A549 (cell line): ENCODE measurements at regions not wholly inside any gene's neighbourhood (a gene's known extent, or its start where the extent isn't known, plus 50 kb on each side); places are given as distances from the start of the nearest gene placed in this dataset.

ENCODE experiments used
- ATAC-seq, 2 experiments: fragments of 200-7000 bp in 1 of 2; fragments of >200 bp in 1 of 2; cut with Nextera tagmentation in 1 of 2; cut with Tn5 transposase in 1 of 2; 3 replicates each; pipeline versions ENCODE4 v1.8.0 to v1.9.1; 2018 to 2020; ENCODE audit warnings: mild to moderate bottlenecking in 1 of 2, moderate library complexity in 1 of 2
- CTCF ChIA-PET: fragments of 300-600 bp; sonication (Branson Sonifier 250); formaldehyde crosslinking; extraction: SDS; loops from one replicate; lab custom pipeline; 2021; ENCODE audit warnings: antibody characterized with exemption, inconsistent platforms; lab: Yijun Ruan, JAX
- POLR2A ChIA-PET: fragments of 350-600 bp; formaldehyde crosslinking; extraction: SDS; loops from one replicate; lab custom pipeline; 2021; ENCODE audit warnings: antibody characterized with exemption, inconsistent platforms; lab: Yijun Ruan, JAX
- DNase-seq, 2 experiments: peaks; one replicate each; pipeline versions ENCODE4 v3.0.0 to v3.0.0-alpha.2; 2011 to 2016; ENCODE audit warnings: low read depth in 1 of 2, low spot score in 1 of 2
- FAIRE-seq: peaks from 2 replicates; lab custom pipeline; 2011; peaks lifted over from hg19 to GRCh38; lab: Jason Lieb, UNC
- H3K27ac ChIP-seq, 2 experiments: fragments of >200 bp; sonication (Bioruptor Twin); formaldehyde crosslinking; 3 replicates each; pipeline ENCODE4 v1.5.1; 2016 to 2017
- H3K4me1 ChIP-seq: fragments of >200 bp; sonication (Bioruptor Twin); formaldehyde crosslinking; 3 replicates; pipeline ENCODE4 v1.6.1; 2016
- H3K4me2 ChIP-seq: fragments of >200 bp; sonication (Bioruptor Twin); formaldehyde crosslinking; 3 replicates; pipeline ENCODE4 v1.6.1; 2016
- H3K4me3 ChIP-seq: fragments of >200 bp; sonication (Bioruptor Twin); formaldehyde crosslinking; 3 replicates; pipeline ENCODE4 v1.5.1; 2016
- H3K9me3 ChIP-seq: fragments of >200 bp; sonication (Bioruptor Twin); formaldehyde crosslinking; 3 replicates; pipeline ENCODE4 v1.6.1; 2016
- CEBPB ChIP-seq, 2 experiments: fragments of >200 bp in 1 of 2; sonication (Bioruptor Twin) in 1 of 2; formaldehyde crosslinking in 1 of 2; IDR thresholded peaks; 2 replicates each; pipeline ENCODE4 v1.6.1; 2012 to 2016
- CHD2 ChIP-seq: fragments of 150-350 bp; IDR thresholded peaks from 2 replicates; pipeline ENCODE4 v1.6.1; 2014; ENCODE audit warnings: low read length; ENCODE audit not compliant: partially characterized antibody
- CHD4 ChIP-seq: fragments of 200-600 bp; sonication (generic); IDR thresholded peaks from 2 replicates; pipeline ENCODE4 v1.6.1; 2016; ENCODE audit warnings: antibody characterized with exemption, mild to moderate bottlenecking, borderline replicate concordance
- CTCF ChIP-seq: fragments of >200 bp; sonication (Bioruptor Twin); formaldehyde crosslinking; IDR thresholded peaks from 3 replicates; pipeline ENCODE4 v1.5.1; 2016
- E2F6 ChIP-seq: IDR thresholded peaks from 2 replicates; pipeline ENCODE4 v1.6.1; 2012; ENCODE audit warnings: low read depth, borderline replicate concordance
- EHMT2 ChIP-seq: fragments of 200-600 bp; sonication (generic); IDR thresholded peaks from 2 replicates; pipeline ENCODE4 v1.6.1; 2016; ENCODE audit warnings: antibody characterized with exemption, low read depth, mild to moderate bottlenecking, moderate library complexity
- ELK1 ChIP-seq: fragments of 150-350 bp; IDR thresholded peaks from 2 replicates; pipeline ENCODE4 v1.6.1; 2014; ENCODE audit warnings: low read depth, mild to moderate bottlenecking, low read length
- EP300 ChIP-seq, 2 experiments: fragments of >200 bp; sonication (Bioruptor Twin); formaldehyde crosslinking; IDR thresholded peaks; 2 replicates in 1 of 2; 3 replicates in 1 of 2; pipeline ENCODE4 v1.6.1; 2016 to 2017
- FOSB ChIP-seq: fragments of 250-450 bp; sonication (Bioruptor Pico); IDR thresholded peaks from 2 replicates; pipeline ENCODE4 v1.5.0; 2020; ENCODE audit warnings: mild to moderate bottlenecking, moderate library complexity
- FOXS1 ChIP-seq: fragments of 250-450 bp; sonication (Bioruptor Pico); IDR thresholded peaks from 2 replicates; pipeline ENCODE4 v1.5.0; 2020; ENCODE audit warnings: mild to moderate bottlenecking, moderate library complexity
- HDAC2 ChIP-seq: fragments of 200-600 bp; sonication (generic); IDR thresholded peaks from 2 replicates; pipeline ENCODE4 v1.6.1; 2016
- HOXB13 ChIP-seq: fragments of 250-450 bp; sonication (Bioruptor Pico); IDR thresholded peaks from 2 replicates; pipeline ENCODE4 v1.5.0; 2020; ENCODE audit warnings: low read depth, mild to moderate bottlenecking, moderate library complexity
- JUNB ChIP-seq: fragments of >200 bp; sonication (Bioruptor Twin); formaldehyde crosslinking; IDR thresholded peaks from 2 replicates; pipeline ENCODE4 v1.6.1; 2016
- MAZ ChIP-seq: fragments of 150-350 bp; IDR thresholded peaks from 2 replicates; pipeline ENCODE4 v1.6.1; 2014; ENCODE audit warnings: antibody characterized with exemption, low read depth, low read length, borderline replicate concordance
- NFE2L2 ChIP-seq: fragments of 150-350 bp; conservative IDR thresholded peaks from 2 replicates; pipeline ENCODE4 v1.6.1; 2014; ENCODE audit warnings: low read length
- POLR2A ChIP-seq: IDR thresholded peaks from 2 replicates; pipeline ENCODE4 v1.6.1; 2012; ENCODE audit warnings: mild to moderate bottlenecking, low read length
- RARB ChIP-seq: fragments of 250-450 bp; sonication (Bioruptor Pico); IDR thresholded peaks from 2 replicates; pipeline ENCODE4 v1.8.0; 2021; ENCODE audit warnings: mild to moderate bottlenecking, moderate library complexity
- SMC3 ChIP-seq: fragments of >200 bp; sonication (Bioruptor Twin); formaldehyde crosslinking; IDR thresholded peaks from 3 replicates; pipeline ENCODE4 v1.6.1; 2018; ENCODE audit warnings: inconsistent platforms
- TP53 ChIP-seq: fragments of 250-450 bp; sonication (Bioruptor Pico); IDR thresholded peaks from 2 replicates; pipeline ENCODE4 v1.5.0; 2021; ENCODE audit warnings: mild to moderate bottlenecking, moderate library complexity
- ZNF302 ChIP-seq: fragments of 250-450 bp; sonication (Bioruptor Pico); IDR thresholded peaks from 2 replicates; pipeline ENCODE4 v1.9.0; 2021; ENCODE audit warnings: inconsistent platforms, mild to moderate bottlenecking, moderate library complexity
- ZSCAN20 ChIP-seq: fragments of 250-450 bp; sonication (Bioruptor Pico); IDR thresholded peaks from 2 replicates; pipeline ENCODE4 v1.8.0; 2022; ENCODE audit warnings: mild to moderate bottlenecking, moderate library complexity
- WGBS: methylation state at CpG from one replicate; pipeline ENCODE4 v1.1.6; 2017; ENCODE audit errors: missing lambda C conversion rate; 5-methylcytosine and 5-hydroxymethylcytosine counted together

- no peak for TF ChIP-seq CEBPB (IDR thresholded peaks at IDR 0.05)
- peak; percentile 52; the same call in 1 of the 2 replicates for TF ChIP-seq HDAC2
- no peak for TF ChIP-seq ZNF302
- TF ChIP-seq ZSCAN20 (CRISPR knock-in tag) = no peak
- no peak for TF ChIP-seq NFE2L2
- TF ChIP-seq SMC3 = no peak
- TF ChIP-seq CTCF = no peak
- TF ChIP-seq EP300 (IDR thresholded peaks at IDR 0.05) = no peak
- no peak for TF ChIP-seq FOXS1
- peak; percentile 9; the same call in 1 of the 2 replicates for TF ChIP-seq FOSB
- TF ChIP-seq TP53 = no peak
- no peak for TF ChIP-seq E2F6
- TF ChIP-seq HOXB13 = no peak
Measured at GRCh38 chr20:50309764-50310672, 119.4 kb downstream of the CEBPB start (continued).

GRCh38 chr20:50310673-50311051 lies 120.0 kb downstream of the CEBPB start:
- peaks cover 82% of the 10 kb centered on the region for H3K4me1 ChIP-seq
- ATAC-seq = no peak
- CTCF ChIA-PET = interaction anchor here (4.0 kb wide), 1 partner anchor 11 kb away, joined by 22 read pairs; no protein-coding TSS in a partner anchor

More at GRCh38 chr20:50310673-50311051, 120.0 kb downstream of the CEBPB start:
- 93% methylated on average over 10 of the region's 10 CpGs for WGBS
- Histone ChIP-seq H3K9me3 (peaks cover 4% of the 10 kb centered on the region; the same call in 1 of the 3 replicates), H3K4me3 (no peak overlapping the region), H3K27ac (peak overlapping the region; percentile 93 to 98), H3K4me2 (peak overlapping the region; percentile 80; the same call in 2 of the 3 replicates)
- DNase-seq (no peak), FAIRE-seq (no peak)
- TF ChIP-seq CTCF = no peak
- TF ChIP-seq MAZ = no peak
- no peak for TF ChIP-seq RARB (CRISPR knock-in tag)
- no peak for TF ChIP-seq HDAC2
- TF ChIP-seq JUNB = no peak
- TF ChIP-seq CHD2 = no peak
- TF ChIP-seq EHMT2 = no peak
- TF ChIP-seq FOXS1 = no peak
- no peak for TF ChIP-seq HOXB13
- no peak for TF ChIP-seq POLR2A
- TF ChIP-seq CHD4 = no peak
- TF ChIP-seq ELK1 = no peak
- POLR2A ChIA-PET = interaction anchor here (1.5 kb wide), 1 partner anchor 26 kb away, joined by 4 read pairs; no protein-coding TSS in a partner anchor
